Endodermal cell (in vitro differentiated cells): ENCODE measurements at regions not wholly inside any gene's neighbourhood (a gene's known extent, or its start where the extent isn't known, plus 50 kb on each side); places are given as distances from the start of the nearest gene placed in this dataset.

Experiments
- DNase-seq: peaks from one replicate; pipeline ENCODE4 v3.0.0-alpha.2; 2017
- H3K27ac ChIP-seq: 2 replicates; pipeline ENCODE4 v1.5.1; 2013; ENCODE audit warnings: mild to moderate bottlenecking, low read depth, low read length, moderate library complexity
- H3K27me3 ChIP-seq: 2 replicates; pipeline ENCODE4 v1.6.1; 2013; ENCODE audit warnings: mild to moderate bottlenecking, low read length, moderate library complexity; ENCODE audit not compliant: insufficient read depth, control insufficient read depth, poor library complexity, severe bottlenecking
- H3K36me3 ChIP-seq: 2 replicates; pipeline ENCODE4 v1.7.0; 2013; ENCODE audit warnings: mild to moderate bottlenecking, low read length, moderate library complexity; ENCODE audit not compliant: control insufficient read depth, insufficient read depth
- H3K4me1 ChIP-seq: one replicate; pipeline ENCODE4 v1.7.0; 2013; ENCODE audit warnings: low read length; ENCODE audit not compliant: control insufficient read depth, insufficient read depth
- H3K4me3 ChIP-seq: 2 replicates; pipeline ENCODE4 v1.5.1; 2013; ENCODE audit warnings: mild to moderate bottlenecking, low read length, moderate library complexity
- H3K9ac ChIP-seq: 2 replicates; pipeline ENCODE4 v1.6.1; 2013; ENCODE audit warnings: mild to moderate bottlenecking, low read length, moderate library complexity; ENCODE audit not compliant: poor library complexity, severe bottlenecking; ENCODE audit errors: extremely low read depth
- H3K9me3 ChIP-seq: 2 replicates; pipeline ENCODE4 v1.6.1; 2013; ENCODE audit warnings: mild to moderate bottlenecking, low read length, moderate library complexity; ENCODE audit not compliant: control insufficient read depth
- H3K27ac Mint-ChIP-seq: 2 replicates; pipeline ENCODE4 v1.8.0; 2020; ENCODE audit warnings: mixed read lengths
- H3K27me3 Mint-ChIP-seq: 2 replicates; pipeline ENCODE4 v1.8.0; 2021; ENCODE audit warnings: mild to moderate bottlenecking, mixed read lengths; ENCODE audit not compliant: insufficient read depth
- H3K36me3 Mint-ChIP-seq: 2 replicates; pipeline ENCODE4 v1.8.0; 2020; ENCODE audit warnings: low read depth, mixed read lengths
- H3K4me1 Mint-ChIP-seq: 2 replicates; pipeline ENCODE4 v1.8.0; 2020; ENCODE audit warnings: mixed read lengths
- H3K4me3 Mint-ChIP-seq: 2 replicates; pipeline ENCODE4 v1.8.0; 2020; ENCODE audit warnings: mild to moderate bottlenecking, moderate library complexity, mixed read lengths
- H3K9me3 Mint-ChIP-seq: 2 replicates; pipeline ENCODE4 v1.8.0; 2020; ENCODE audit warnings: mild to moderate bottlenecking, mixed read lengths
- WGBS, 2 experiments: methylation state at CpG; one replicate each; pipeline versions ENCODE4 v1.1.5 to v1.1.7; 2013; ENCODE audit warnings: missing lambda C conversion rate in 2 of 2, mixed read lengths in 1 of 2; ENCODE audit not compliant: insufficient coverage in 1 of 2, insufficient read length in 1 of 2; 5-methylcytosine and 5-hydroxymethylcytosine counted together
- TF ChIP-seq, protein P1 (sequence below): fragments of 200-600 bp; sonication (generic); conservative IDR thresholded peaks from 2 replicates; pipeline ENCODE4 v1.5.0; 2021; ENCODE audit warnings: antibody characterized with exemption, mild to moderate bottlenecking

DNA sequence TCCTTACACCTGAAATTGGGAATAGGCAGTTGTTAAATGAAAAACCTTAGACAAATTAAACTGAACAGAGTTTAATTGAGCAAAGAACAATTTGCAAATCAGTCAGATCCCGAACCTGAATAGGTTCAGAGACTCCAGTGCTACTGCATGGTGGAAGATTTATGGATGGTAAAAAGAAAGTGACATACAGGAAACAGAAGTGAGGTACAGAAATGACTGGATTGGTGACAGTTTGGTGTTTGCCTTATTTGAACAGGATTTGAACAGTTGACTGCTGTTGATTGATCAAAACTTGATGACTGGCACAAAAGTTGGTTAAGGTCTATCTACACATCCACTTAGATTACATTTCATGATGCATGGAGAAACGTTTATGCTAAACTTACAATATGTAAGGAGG is 248.8 kb downstream of the HNMT start:
- Histone ChIP-seq H3K9ac (no peak overlapping the region), H3K4me3 (no peak overlapping the region), H3K27ac (no peak overlapping the region), H3K36me3 (no peaks in the 10 kb centered on the region), H3K27me3 (no peaks in the 10 kb centered on the region), H3K4me1 (no peaks in the 10 kb centered on the region), H3K9me3 (no peaks in the 10 kb centered on the region)
- DNase-seq, result no peak
- Mint-ChIP-seq H3K27me3 (no peaks in the 10 kb centered on the region), H3K36me3 (no peaks in the 10 kb centered on the region), H3K27ac (no peak overlapping the region), H3K4me1 (peaks cover 1% of the 10 kb centered on the region), H3K9me3 (no peaks in the 10 kb centered on the region), H3K4me3 (no peak overlapping the region)
- 99 to 100% methylated on average over 2 of the region's 2 CpGs for WGBS, 2 experiments
- TF ChIP-seq, protein P1, sequence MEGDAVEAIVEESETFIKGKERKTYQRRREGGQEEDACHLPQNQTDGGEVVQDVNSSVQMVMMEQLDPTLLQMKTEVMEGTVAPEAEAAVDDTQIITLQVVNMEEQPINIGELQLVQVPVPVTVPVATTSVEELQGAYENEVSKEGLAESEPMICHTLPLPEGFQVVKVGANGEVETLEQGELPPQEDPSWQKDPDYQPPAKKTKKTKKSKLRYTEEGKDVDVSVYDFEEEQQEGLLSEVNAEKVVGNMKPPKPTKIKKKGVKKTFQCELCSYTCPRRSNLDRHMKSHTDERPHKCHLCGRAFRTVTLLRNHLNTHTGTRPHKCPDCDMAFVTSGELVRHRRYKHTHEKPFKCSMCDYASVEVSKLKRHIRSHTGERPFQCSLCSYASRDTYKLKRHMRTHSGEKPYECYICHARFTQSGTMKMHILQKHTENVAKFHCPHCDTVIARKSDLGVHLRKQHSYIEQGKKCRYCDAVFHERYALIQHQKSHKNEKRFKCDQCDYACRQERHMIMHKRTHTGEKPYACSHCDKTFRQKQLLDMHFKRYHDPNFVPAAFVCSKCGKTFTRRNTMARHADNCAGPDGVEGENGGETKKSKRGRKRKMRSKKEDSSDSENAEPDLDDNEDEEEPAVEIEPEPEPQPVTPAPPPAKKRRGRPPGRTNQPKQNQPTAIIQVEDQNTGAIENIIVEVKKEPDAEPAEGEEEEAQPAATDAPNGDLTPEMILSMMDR, result no peak

DNA sequence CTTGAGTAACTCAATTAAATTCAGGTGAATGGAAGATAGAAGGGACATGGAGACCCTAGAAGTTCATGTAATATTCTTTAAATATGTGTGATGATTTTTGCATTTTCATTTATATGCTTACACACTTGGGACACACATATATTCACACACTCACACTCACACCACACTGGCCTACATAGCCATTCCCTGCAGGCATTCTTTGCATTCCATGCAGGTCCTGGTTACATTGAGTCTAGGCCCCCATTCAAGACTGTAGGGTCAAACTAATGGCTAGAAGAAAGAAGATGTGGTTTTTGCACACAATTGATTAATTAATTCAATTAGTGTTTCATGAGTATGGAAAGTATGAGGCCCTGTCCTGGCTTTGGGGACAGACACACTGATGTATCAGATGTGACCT is 249.4 kb downstream of the HNMT start:
- no peaks in the 10 kb centered on the region for H3K27me3 ChIP-seq
- TF ChIP-seq, protein P1, result no peak
- H3K4me1 Mint-ChIP-seq, result peaks cover 2% of the 10 kb centered on the region

DNA sequence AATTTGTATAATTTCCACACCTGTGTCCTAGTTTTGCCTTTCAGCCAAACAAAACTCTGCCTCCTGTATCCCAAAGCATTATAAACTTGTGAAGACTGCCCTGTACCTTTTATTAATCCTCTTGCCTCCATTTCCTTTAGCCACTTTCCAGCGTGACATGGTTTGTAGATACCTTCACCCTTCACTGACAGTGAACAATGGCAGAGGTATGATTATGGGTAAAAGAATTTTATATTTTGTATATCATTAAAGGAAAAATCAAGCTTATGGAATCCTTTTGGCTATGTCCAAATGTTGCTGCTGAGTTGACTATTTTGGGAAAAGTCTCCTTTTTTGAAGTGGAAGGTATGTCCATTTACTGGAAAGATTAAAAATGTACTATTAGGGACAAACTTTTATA is 251.7 kb downstream of the HNMT start:
- no peaks in the 10 kb centered on the region for H3K9me3 ChIP-seq
- H3K9ac ChIP-seq, result no peak overlapping the region
- H3K36me3 ChIP-seq, result no peaks in the 10 kb centered on the region
- no peaks in the 10 kb centered on the region for H3K9me3 Mint-ChIP-seq
- H3K27me3 ChIP-seq, result no peaks in the 10 kb centered on the region
- H3K36me3 Mint-ChIP-seq, result no peaks in the 10 kb centered on the region
- WGBS, 2 experiments, result 100% methylated on average over 1 of the region's 1 CpG; no CpG with 5 or more reads in 1 of the 2 experiments
- TF ChIP-seq, protein P1, result no peak
- H3K27ac Mint-ChIP-seq, result no peak overlapping the region
- H3K4me1 Mint-ChIP-seq, result peaks cover 2% of the 10 kb centered on the region
- no peaks in the 10 kb centered on the region for H3K27me3 Mint-ChIP-seq
- H3K4me3 ChIP-seq, result no peak overlapping the region
- H3K4me3 Mint-ChIP-seq, result no peak overlapping the region
- no peak for DNase-seq
- H3K4me1 ChIP-seq, result no peaks in the 10 kb centered on the region
- no peak overlapping the region for H3K27ac ChIP-seq

More for the DNA sequence above, 249.4 kb downstream of the HNMT start:
- no peaks in the 10 kb centered on the region for H3K4me1 ChIP-seq
- H3K4me3 Mint-ChIP-seq, result no peak overlapping the region
- no peak overlapping the region for H3K9ac ChIP-seq
- no peak overlapping the region for H3K27ac Mint-ChIP-seq
- H3K36me3 Mint-ChIP-seq, result no peaks in the 10 kb centered on the region
- H3K4me3 ChIP-seq, result no peak overlapping the region
- H3K9me3 Mint-ChIP-seq, result no peaks in the 10 kb centered on the region
- no peak for DNase-seq
- H3K36me3 ChIP-seq, result no peaks in the 10 kb centered on the region
- no peaks in the 10 kb centered on the region for H3K27me3 Mint-ChIP-seq
- no peaks in the 10 kb centered on the region for H3K9me3 ChIP-seq
- no peak overlapping the region for H3K27ac ChIP-seq
